H7 (cell line): ENCODE measurements at regions not wholly inside any gene's neighbourhood (a gene's known extent, or its start where the extent isn't known, plus 50 kb on each side); places are given as distances from the start of the nearest gene placed in this dataset.

ENCODE experiments used
- DNase-seq: peaks from one replicate; pipeline ENCODE4 v3.0.0; 2012
- H3K27me3 ChIP-seq: 2 replicates; pipeline ENCODE4 v1.6.0; 2011; ENCODE audit warnings: mild to moderate bottlenecking, low read length; ENCODE audit not compliant: control insufficient read depth, insufficient read depth
- H3K36me3 ChIP-seq: replicated peaks from 2 replicates; pipeline ENCODE4 v1.5.1; 2011; ENCODE audit warnings: low read length; ENCODE audit not compliant: control insufficient read depth, insufficient read depth
- H3K4me3 ChIP-seq: 2 replicates; pipeline ENCODE4 v1.5.1; 2011; ENCODE audit warnings: low read depth, mild to moderate bottlenecking, control low read depth, low read length, moderate library complexity; ENCODE audit not compliant: insufficient read depth

- DNase-seq, result no peak
- Histone ChIP-seq H3K27me3 (no peaks in the 10 kb centered on the region; the same call in 1 of the 2 replicates), H3K36me3 (no peaks in the 10 kb centered on the region), H3K4me3 (no peak overlapping the region)
Observed at GRCh38 chr1:56442290-56442877, 137.0 kb downstream of the PLPP3 start.

- Histone ChIP-seq H3K36me3 (no peaks in the 10 kb centered on the region), H3K4me3 (no peak overlapping the region)
- no peak for DNase-seq
Observed at GRCh38 chr1:56441601-56442000, 137.8 kb downstream of the PLPP3 start.

DNA sequence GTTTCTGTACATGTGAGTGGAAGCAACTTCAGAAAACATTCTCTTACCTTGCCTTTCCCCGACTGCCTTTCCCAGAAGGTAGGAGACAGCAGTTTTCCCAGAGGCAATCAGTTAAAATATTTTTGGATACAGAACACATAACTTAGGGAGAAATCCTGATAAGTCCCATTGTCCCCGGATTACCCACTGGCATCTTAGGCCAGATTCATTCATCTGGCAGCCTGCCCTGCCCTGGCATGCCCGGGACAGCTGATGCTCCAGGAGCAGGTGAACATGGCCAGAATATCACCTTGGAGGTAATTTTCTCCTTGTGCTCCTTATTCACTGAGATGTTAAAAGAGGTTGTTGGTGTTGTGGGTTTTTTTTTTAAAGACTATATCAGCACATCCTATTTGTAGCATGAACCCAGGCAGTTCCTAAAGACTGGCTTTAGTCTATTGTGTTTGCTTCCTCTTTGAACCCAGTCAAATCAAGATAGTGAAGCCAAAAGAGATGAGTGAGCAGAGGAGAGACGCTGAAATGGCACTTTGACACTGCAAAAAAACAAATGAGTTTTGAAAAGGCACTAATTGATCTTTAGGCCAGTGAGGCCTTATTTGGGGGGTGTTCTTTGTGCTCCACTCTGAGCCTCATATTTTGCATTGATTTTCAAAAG is 139.6 kb downstream of the PLPP3 start:
- H3K4me3 ChIP-seq, result no peak overlapping the region
- no peaks in the 10 kb centered on the region for H3K36me3 ChIP-seq
- no peak for DNase-seq
- H3K27me3 ChIP-seq, result peaks cover 2% of the 10 kb centered on the region

More at GRCh38 chr1:56441601-56442000, 137.8 kb downstream of the PLPP3 start:
- H3K27me3 ChIP-seq, result no peaks in the 10 kb centered on the region; the same call in 1 of the 2 replicates

DNA sequence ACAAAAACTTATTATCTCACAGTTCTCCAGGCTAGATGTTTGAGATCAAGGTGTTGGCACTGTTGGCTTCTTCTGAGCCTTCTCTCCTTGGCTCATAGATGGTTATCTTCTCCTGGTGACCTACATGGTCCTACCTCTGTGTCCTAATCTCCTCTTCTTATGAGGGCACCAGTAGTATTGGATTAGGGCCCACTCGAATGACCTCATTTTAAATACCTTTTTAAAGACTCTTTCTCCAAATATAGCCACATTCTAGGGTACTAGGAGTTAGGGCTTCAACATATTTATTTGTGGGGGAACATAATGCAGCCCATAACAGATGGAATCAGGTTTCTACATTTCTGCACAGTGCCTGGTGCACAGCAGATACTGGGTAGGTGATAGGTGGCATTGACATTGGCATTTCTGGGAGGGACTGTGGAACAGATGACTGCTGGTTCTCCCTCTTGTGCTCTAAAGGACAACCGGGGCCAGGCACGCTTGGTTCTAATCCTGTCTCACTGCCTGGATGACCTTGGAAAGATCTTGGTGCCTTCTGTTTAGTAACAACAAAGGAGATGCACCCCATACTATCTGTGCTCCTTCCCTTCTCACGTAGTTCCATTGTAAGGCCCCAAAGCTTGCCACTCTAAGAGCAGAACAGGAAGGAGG is 140.3 kb downstream of the PLPP3 start:
- DNase-seq, result no peak
- H3K4me3 ChIP-seq, result no peak overlapping the region
- peaks cover 5% of the 10 kb centered on the region for H3K27me3 ChIP-seq
- H3K36me3 ChIP-seq, result no peaks in the 10 kb centered on the region

- no peak for DNase-seq
- H3K27me3 ChIP-seq, result peaks cover 11% of the 10 kb centered on the region
- no peaks in the 10 kb centered on the region for H3K36me3 ChIP-seq
- H3K4me3 ChIP-seq, result no peak overlapping the region
Observed at GRCh38 chr1:56437959-56438358, 141.4 kb downstream of the PLPP3 start.

- H3K4me3 ChIP-seq, result no peak overlapping the region
- peak; percentile 63 for DNase-seq
- H3K27me3 ChIP-seq, result peaks cover 15% of the 10 kb centered on the region
- H3K36me3 ChIP-seq, result no peaks in the 10 kb centered on the region
Observed at GRCh38 chr1:56436912-56437417, 142.4 kb downstream of the PLPP3 start.

- H3K36me3 ChIP-seq, result no peaks in the 10 kb centered on the region
- no peak for DNase-seq
- no peak overlapping the region for H3K4me3 ChIP-seq
- H3K27me3 ChIP-seq, result peaks cover 15% of the 10 kb centered on the region
Observed at GRCh38 chr1:56436296-56436695, 143.1 kb downstream of the PLPP3 start.

GRCh38 chr1:56435434-56436262 is 143.7 kb downstream of the PLPP3 start:
- no peak for DNase-seq
- peaks cover 15% of the 10 kb centered on the region for H3K27me3 ChIP-seq
- no peaks in the 10 kb centered on the region for H3K36me3 ChIP-seq
- no peak overlapping the region for H3K4me3 ChIP-seq

DNA sequence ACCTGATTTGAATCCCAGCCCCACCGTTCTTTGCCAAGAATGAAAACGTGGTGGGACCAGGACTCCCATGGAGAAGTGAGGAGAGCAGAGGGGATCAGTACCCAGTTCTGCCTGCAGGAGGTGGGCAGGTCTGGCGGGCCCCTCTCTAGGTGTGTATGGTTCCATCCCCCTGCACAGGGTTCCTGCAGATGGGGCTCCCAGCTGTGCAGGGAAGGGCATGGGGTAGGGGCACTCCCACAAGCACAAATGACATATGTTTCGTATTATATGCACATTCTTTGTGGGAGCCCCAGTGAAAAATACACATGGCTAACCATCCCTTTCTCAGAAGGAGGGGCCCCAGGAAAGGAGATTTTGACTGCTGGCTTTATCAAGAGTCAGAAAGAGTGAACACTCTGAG is 144.6 kb downstream of the PLPP3 start:
- Histone ChIP-seq H3K36me3 (no peaks in the 10 kb centered on the region), H3K4me3 (no peak overlapping the region), H3K27me3 (peaks cover 15% of the 10 kb centered on the region)
- DNase-seq, result no peak

DNA sequence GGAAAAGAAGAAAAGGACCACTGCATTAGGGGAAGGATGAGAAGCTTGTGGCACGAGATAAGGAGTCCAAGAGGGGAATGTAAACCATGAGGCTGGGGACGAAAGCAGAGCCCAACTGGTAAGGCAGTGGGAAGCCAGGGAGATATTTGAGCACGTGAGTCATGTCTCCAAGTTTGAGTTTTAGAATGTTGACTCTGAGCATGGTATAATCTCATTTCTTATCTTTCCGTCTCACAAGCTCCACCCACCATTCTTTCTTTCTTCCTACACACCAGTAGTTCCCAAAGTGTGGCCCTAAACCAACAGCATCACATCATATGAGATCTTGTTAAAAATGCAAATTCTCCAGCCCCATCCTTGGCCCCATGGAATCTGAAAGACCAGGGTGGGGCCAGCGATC is 145.3 kb downstream of the PLPP3 start:
- DNase-seq, result no peak
- no peaks in the 10 kb centered on the region for H3K36me3 ChIP-seq
- H3K27me3 ChIP-seq, result peaks cover 15% of the 10 kb centered on the region
- no peak overlapping the region for H3K4me3 ChIP-seq

DNA sequence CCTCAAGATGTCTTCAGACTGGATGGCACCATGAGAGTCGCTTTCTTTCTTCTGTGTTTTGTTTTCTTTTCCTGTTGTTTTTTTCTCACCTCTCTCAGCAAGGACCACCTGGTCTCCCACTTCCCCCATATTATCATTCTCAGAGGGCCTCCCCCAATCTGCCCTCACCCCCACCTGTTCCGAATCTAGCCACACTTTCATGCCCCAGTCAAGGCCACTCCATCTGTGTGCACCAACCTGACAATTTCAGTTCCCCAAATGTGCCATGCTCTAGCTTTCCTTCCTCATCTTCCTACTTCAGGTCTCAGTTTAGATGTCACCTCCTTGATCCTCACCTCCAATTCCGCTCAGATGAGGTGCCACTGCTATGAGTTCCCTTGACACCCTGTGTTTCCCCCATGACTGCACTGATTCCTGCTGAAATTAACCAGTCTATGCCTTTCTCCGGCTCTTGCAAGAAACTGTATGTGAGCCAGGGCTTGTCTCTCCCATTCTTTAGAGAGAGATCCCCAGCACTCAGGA is 146.2 kb downstream of the PLPP3 start:
- peaks cover 15% of the 10 kb centered on the region for H3K27me3 ChIP-seq
- H3K36me3 ChIP-seq, result no peaks in the 10 kb centered on the region
- H3K4me3 ChIP-seq, result no peak overlapping the region
- no peak for DNase-seq

- no peak overlapping the region for H3K4me3 ChIP-seq
- H3K27me3 ChIP-seq, result peaks cover 15% of the 10 kb centered on the region
- no peaks in the 10 kb centered on the region for H3K36me3 ChIP-seq
- no peak for DNase-seq
Observed at GRCh38 chr1:56432166-56432971, 147.0 kb downstream of the PLPP3 start.

GRCh38 chr1:56430141-56430839 is 149.1 kb downstream of the PLPP3 start:
- no peaks in the 10 kb centered on the region for H3K36me3 ChIP-seq

More at GRCh38 chr1:56430141-56430839, 149.1 kb downstream of the PLPP3 start:
- no peak for DNase-seq
- no peak overlapping the region for H3K4me3 ChIP-seq
- H3K27me3 ChIP-seq, result peaks cover 15% of the 10 kb centered on the region
